Ishikawa (cell line): ENCODE measurements at regions not wholly inside any gene's neighbourhood (a gene's known extent, or its start where the extent isn't known, plus 50 kb on each side); places are given as distances from the start of the nearest gene placed in this dataset.

Source experiments
- CEBPB ChIP-seq: IDR thresholded peaks from 2 replicates; pipeline ENCODE4 v1.6.1; 2012
- CREB1 ChIP-seq: IDR thresholded peaks from 2 replicates; pipeline ENCODE4 v1.6.1; 2012; ENCODE audit warnings: low read depth
- EGR1 ChIP-seq: IDR thresholded peaks from 2 replicates; pipeline ENCODE4 v1.6.1; 2012
- EP300 ChIP-seq: IDR thresholded peaks from 2 replicates; pipeline ENCODE4 v1.6.1; 2012; ENCODE audit warnings: borderline replicate concordance
- FOXM1 ChIP-seq: IDR thresholded peaks from 2 replicates; pipeline ENCODE4 v1.6.1; 2012; ENCODE audit warnings: low read depth, borderline replicate concordance
- NFIC ChIP-seq: IDR thresholded peaks from 2 replicates; pipeline ENCODE4 v1.6.1; 2012
- RAD21 ChIP-seq: IDR thresholded peaks from 2 replicates; pipeline ENCODE4 v1.6.1; 2012; ENCODE audit warnings: low read depth
- REST ChIP-seq: IDR thresholded peaks from 2 replicates; pipeline ENCODE4 v1.6.1; 2012; ENCODE audit warnings: low read depth, mild to moderate bottlenecking
- TAF1 ChIP-seq: IDR thresholded peaks from 2 replicates; pipeline ENCODE4 v1.6.1; 2012; ENCODE audit warnings: low read depth, mild to moderate bottlenecking
- TCF12 ChIP-seq: IDR thresholded peaks from 2 replicates; pipeline ENCODE4 v1.6.1; 2012; ENCODE audit warnings: low read depth
- TEAD4 ChIP-seq: IDR thresholded peaks from 2 replicates; pipeline ENCODE4 v1.6.1; 2012
- USF1 ChIP-seq: IDR thresholded peaks from 2 replicates; pipeline ENCODE4 v1.6.1; 2012
- YY1 ChIP-seq: IDR thresholded peaks from 2 replicates; pipeline ENCODE4 v1.6.1; 2012; ENCODE audit warnings: low read depth
- ZBTB7A ChIP-seq: IDR thresholded peaks from 2 replicates; pipeline ENCODE4 v1.6.1; 2012; ENCODE audit warnings: low read depth
- TF ChIP-seq, protein P1 (sequence below): IDR thresholded peaks from 2 replicates; pipeline ENCODE4 v1.6.1; 2012

GRCh38 chr3:27043328-27043955 lies 325.7 kb downstream of the NEK10 start:
- TF ChIP-seq FOXM1: no peak
- no peak for TF ChIP-seq EGR1
- no peak for TF ChIP-seq TAF1
- no peak for TF ChIP-seq NFIC

DNA sequence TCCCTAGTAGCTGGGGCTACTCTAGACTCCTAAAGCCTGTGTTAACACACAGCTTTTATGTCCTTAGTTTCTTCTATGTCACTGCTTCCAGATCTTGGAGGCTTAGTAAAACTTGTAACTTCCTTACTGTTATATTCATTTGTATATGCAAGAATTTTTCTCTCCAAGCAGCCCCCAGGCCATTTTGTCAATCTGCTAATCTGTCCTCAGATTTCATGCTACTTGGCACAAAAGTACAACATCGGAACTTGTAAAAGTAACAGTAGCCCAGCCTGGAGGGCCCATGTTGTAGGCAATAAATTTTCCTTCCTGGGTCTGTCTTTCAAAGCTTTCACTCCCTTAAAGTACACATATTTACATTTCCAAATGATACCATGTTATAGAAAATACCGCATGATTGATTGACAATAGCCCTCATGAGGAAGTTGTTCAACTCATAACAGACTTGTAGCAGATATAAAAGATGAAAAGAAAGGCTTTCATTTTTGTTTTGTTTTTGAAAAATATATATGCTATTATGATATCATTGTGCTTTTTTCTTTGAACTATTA lies 324.2 kb downstream of the NEK10 start:
- TF ChIP-seq, protein P1, sequence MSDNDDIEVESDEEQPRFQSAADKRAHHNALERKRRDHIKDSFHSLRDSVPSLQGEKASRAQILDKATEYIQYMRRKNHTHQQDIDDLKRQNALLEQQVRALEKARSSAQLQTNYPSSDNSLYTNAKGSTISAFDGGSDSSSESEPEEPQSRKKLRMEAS: no peak
- TF ChIP-seq CEBPB: no peak
- TF ChIP-seq TEAD4: no peak
- TF ChIP-seq YY1: no peak
- TF ChIP-seq CREB1: no peak
- no peak for TF ChIP-seq FOXM1
- no peak for TF ChIP-seq TCF12
- no peak for TF ChIP-seq REST
- TF ChIP-seq EGR1: no peak
- no peak for TF ChIP-seq ZBTB7A
- TF ChIP-seq NFIC: no peak
- no peak for TF ChIP-seq TAF1
- no peak for TF ChIP-seq RAD21

- TF ChIP-seq RAD21 (no peak), EP300 (no peak), ZBTB7A (no peak), TAF1 (no peak), USF1 (no peak), EGR1 (no peak), REST (no peak), YY1 (no peak)
These were observed 322.8 kb downstream of the NEK10 start for GRCh38 chr3:27046351-27046750.

- TF ChIP-seq NFIC (no peak), TAF1 (no peak), ZBTB7A (no peak), YY1 (no peak), EGR1 (no peak), TCF12 (no peak), USF1 (no peak), CEBPB (no peak), TEAD4 (no peak)
These were observed 319.4 kb downstream of the NEK10 start for GRCh38 chr3:27049792-27050191.

GRCh38 chr3:27056326-27056725 lies 312.9 kb downstream of the NEK10 start:
- no peak for TF ChIP-seq TCF12
- TF ChIP-seq FOXM1: no peak
- TF ChIP-seq ZBTB7A: no peak
- TF ChIP-seq CEBPB: no peak
- no peak for TF ChIP-seq CREB1
- no peak for TF ChIP-seq YY1
- no peak for TF ChIP-seq REST
- no peak for TF ChIP-seq TAF1
- TF ChIP-seq EP300: no peak
- TF ChIP-seq USF1: no peak
- TF ChIP-seq EGR1: no peak
- TF ChIP-seq TEAD4: no peak
- no peak for TF ChIP-seq NFIC
- TF ChIP-seq, protein P1: no peak
